ENCODE measurements at regions not wholly inside any gene's neighbourhood (a gene's known extent, or its start where the extent isn't known, plus 50 kb on each side); places are given as distances from the start of the nearest gene placed in this dataset.

DNA sequence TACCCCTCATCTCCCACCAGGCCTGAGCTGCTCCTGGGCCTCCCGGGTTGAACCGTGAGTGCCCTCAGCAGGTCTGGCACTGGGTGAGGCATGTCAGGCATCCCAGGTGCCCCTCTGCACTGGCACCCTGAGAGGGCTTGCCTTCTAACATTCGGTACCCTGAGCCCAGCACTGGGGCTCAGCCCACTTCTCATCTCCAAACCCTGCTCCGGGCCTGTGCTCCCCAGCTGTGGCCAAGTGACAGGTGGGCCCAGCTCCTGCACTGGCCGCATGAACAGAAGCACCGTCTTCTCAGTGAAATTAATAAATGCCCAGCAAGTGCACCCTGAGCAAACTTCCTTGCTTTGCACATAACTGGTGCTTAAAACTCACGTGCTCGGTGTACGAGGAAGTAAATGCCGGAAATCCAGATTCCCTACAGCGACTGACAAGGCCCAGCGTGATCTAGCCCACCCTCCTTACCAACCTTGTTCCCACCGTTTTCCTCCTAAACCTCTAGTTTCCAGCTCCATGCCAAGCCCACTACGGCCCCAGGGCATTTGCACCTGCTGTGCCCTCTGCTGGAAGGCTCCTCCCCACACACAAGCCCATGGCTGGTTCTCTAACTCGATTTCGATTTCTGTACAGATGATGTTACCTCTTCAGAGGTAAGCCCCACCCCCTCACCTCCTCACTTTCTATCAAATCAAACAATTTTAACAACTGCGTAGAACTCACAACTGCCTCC is 115.2 kb upstream of the NCOR2 start:
- H3K9me3 ChIP-seq (ENCODE audit: low read depth), result no peaks in the 10 kb centered on the region
- TF ChIP-seq EZH2 (IDR thresholded peaks at IDR 0.05; ENCODE audit: borderline replicate concordance) (no peak), EZH2phosphoT487 (IDR thresholded peaks at IDR 0.05; ENCODE audit: low read depth, severe bottlenecking, unreplicated experiment) (no peak)
- TF ChIP-seq, protein P1, sequence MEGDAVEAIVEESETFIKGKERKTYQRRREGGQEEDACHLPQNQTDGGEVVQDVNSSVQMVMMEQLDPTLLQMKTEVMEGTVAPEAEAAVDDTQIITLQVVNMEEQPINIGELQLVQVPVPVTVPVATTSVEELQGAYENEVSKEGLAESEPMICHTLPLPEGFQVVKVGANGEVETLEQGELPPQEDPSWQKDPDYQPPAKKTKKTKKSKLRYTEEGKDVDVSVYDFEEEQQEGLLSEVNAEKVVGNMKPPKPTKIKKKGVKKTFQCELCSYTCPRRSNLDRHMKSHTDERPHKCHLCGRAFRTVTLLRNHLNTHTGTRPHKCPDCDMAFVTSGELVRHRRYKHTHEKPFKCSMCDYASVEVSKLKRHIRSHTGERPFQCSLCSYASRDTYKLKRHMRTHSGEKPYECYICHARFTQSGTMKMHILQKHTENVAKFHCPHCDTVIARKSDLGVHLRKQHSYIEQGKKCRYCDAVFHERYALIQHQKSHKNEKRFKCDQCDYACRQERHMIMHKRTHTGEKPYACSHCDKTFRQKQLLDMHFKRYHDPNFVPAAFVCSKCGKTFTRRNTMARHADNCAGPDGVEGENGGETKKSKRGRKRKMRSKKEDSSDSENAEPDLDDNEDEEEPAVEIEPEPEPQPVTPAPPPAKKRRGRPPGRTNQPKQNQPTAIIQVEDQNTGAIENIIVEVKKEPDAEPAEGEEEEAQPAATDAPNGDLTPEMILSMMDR (IDR thresholded peaks at IDR 0.05; ENCODE audit: poor library complexity), result no peak
- H3K9me2 ChIP-seq (replicated peaks; ENCODE audit: insufficient read depth), result no peaks in the 10 kb centered on the region
- H3K4me2 ChIP-seq, result no peak overlapping the region
- H4K20me1 ChIP-seq (ENCODE audit: insufficient read depth, poor library complexity, severe bottlenecking), result no peaks in the 10 kb centered on the region
- no peak overlapping the region for H3K4me3 ChIP-seq
- peak overlapping the region; percentile 72 for H3K27ac ChIP-seq
- 91% methylated on average over 17 of the region's 17 CpGs for WGBS (ENCODE audit: low lambda C conversion rate, missing lambda C conversion rate)
- no peaks in the 10 kb centered on the region for H3K27me3 ChIP-seq
- H2AFZ ChIP-seq, result no peak overlapping the region
- DNase-seq (ENCODE audit: low spot score), result no peak
- peaks cover 42% of the 10 kb centered on the region for H3K4me1 ChIP-seq (ENCODE audit: insufficient read depth)
- H3K36me3 ChIP-seq (replicated peaks; ENCODE audit: insufficient read depth, low read depth), result no peaks in the 10 kb centered on the region
- H3K79me2 ChIP-seq, result no peaks in the 10 kb centered on the region

- 65% methylated on average over 16 of the region's 16 CpGs for WGBS (ENCODE audit: low lambda C conversion rate, missing lambda C conversion rate)
- H2AFZ ChIP-seq, result no peak overlapping the region
- no peak overlapping the region for H3K4me3 ChIP-seq
- no peaks in the 10 kb centered on the region for H3K27me3 ChIP-seq
- peak overlapping the region; percentile 72 for H3K27ac ChIP-seq
- no peak for DNase-seq (ENCODE audit: low spot score)
- H3K79me2 ChIP-seq, result no peaks in the 10 kb centered on the region
- TF ChIP-seq, protein P1 (IDR thresholded peaks at IDR 0.05; ENCODE audit: poor library complexity), result no peak
- TF ChIP-seq EZH2 (IDR thresholded peaks at IDR 0.05; ENCODE audit: borderline replicate concordance) (no peak), EZH2phosphoT487 (IDR thresholded peaks at IDR 0.05; ENCODE audit: low read depth, severe bottlenecking, unreplicated experiment) (no peak)
- no peaks in the 10 kb centered on the region for H3K9me2 ChIP-seq (replicated peaks; ENCODE audit: insufficient read depth)
- H3K4me1 ChIP-seq (ENCODE audit: insufficient read depth), result peaks cover 42% of the 10 kb centered on the region
- no peaks in the 10 kb centered on the region for H3K36me3 ChIP-seq (replicated peaks; ENCODE audit: insufficient read depth, low read depth)
- H4K20me1 ChIP-seq (ENCODE audit: insufficient read depth, poor library complexity, severe bottlenecking), result no peaks in the 10 kb centered on the region
- H3K9me3 ChIP-seq (ENCODE audit: low read depth), result no peaks in the 10 kb centered on the region
- no peak overlapping the region for H3K4me2 ChIP-seq
Measured at GRCh38 chr12:124681779-124682391, 114.5 kb upstream of the NCOR2 start.

- Histone ChIP-seq H3K9me2 (replicated peaks; ENCODE audit: insufficient read depth) (no peaks in the 10 kb centered on the region), H2AFZ (no peak overlapping the region), H3K4me3 (no peak overlapping the region), H3K9me3 (ENCODE audit: low read depth) (no peaks in the 10 kb centered on the region), H3K27ac (peak overlapping the region; percentile 72), H3K4me2 (no peak overlapping the region), H3K79me2 (no peaks in the 10 kb centered on the region), H4K20me1 (ENCODE audit: insufficient read depth, poor library complexity, severe bottlenecking) (no peaks in the 10 kb centered on the region), H3K4me1 (ENCODE audit: insufficient read depth) (peaks cover 43% of the 10 kb centered on the region), H3K27me3 (no peaks in the 10 kb centered on the region), H3K36me3 (replicated peaks; ENCODE audit: insufficient read depth, low read depth) (no peaks in the 10 kb centered on the region)
- WGBS (ENCODE audit: low lambda C conversion rate, missing lambda C conversion rate), result 70% methylated on average over 21 of the region's 21 CpGs
- TF ChIP-seq, protein P1 (IDR thresholded peaks at IDR 0.05; ENCODE audit: poor library complexity), result peak; percentile 33
- no peak for TF ChIP-seq EZH2 (IDR thresholded peaks at IDR 0.05; ENCODE audit: borderline replicate concordance)
- DNase-seq (ENCODE audit: low spot score), result peak; percentile 66
Measured at GRCh38 chr12:124680863-124681778, 113.7 kb upstream of the NCOR2 start.

Measured in hepatocyte (in vitro differentiated cells).